HG02759 (cell line): ENCODE measurements at regions not wholly inside any gene's neighbourhood (a gene's known extent, or its start where the extent isn't known, plus 50 kb on each side); places are given as distances from the start of the nearest gene placed in this dataset.
"Not testable (repeated sequence)": the region's sequence is repeated elsewhere in the genome, so short reads cannot be mapped to it uniquely, and the experiment has no call there.

Source experiments
- ATAC-seq: cut with Tn5 transposase; IDR thresholded peaks from one replicate; pipeline ENCODE4 v1.9.1; 2021; ENCODE audit warnings: mild to moderate bottlenecking, moderate library complexity; ENCODE audit not compliant: unreplicated experiment

DNA sequence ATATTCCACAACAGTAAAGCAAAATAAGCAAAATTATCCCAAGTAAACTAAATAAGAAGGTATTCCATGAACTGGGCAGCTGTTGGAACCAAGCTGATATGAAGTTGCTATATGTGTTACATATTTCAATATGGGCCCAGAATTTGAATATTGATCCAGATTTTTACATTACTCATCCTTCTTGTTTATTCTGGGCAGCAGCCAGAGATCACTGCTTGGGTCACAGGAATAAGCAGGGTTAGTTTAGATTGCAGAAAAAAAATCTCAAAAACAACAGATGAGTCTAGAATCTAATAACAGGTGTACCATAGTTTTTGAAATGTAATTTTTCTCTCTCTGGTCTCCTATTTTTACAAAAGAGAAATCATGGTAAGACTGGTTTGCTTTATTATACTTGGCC, 171.5 kb upstream of the NAMPT start:
- no peak for ATAC-seq

DNA sequence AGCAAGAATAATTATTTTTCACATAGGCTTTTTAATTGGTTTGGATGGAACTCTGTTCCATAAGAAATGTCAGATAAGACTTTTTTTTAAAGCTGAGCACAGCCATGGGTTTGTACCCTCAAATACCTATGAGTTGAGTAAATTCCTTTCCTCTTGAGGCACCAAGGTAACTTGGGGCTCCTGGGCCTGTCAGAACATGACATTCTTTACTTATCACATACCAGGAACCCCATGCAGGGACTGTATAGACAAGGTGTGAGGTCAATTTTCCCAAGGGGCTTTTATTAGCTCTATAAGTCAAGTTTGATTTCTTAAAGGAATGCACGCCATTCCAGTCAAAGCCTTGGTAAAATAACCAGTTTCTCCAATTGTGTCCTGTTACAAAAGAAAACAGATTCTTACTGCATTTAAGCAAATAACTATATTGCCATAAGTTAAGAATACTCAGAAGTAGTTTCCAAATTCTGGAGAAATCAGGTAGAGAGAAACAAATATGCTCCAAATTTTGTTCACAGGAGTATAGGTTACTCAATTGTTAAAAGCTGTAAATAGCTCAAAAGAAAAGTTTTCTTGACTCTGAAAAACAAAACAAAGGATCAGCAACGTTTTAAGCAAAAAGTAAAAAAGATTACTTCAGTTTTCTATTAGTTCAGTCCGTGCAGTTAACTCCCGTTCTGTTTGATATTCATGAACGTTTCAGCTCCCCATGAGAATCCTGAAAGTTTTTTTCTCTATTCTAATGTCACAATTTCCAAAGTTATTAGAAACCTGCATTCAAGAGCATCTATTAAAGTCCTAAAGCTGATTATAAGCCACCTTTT, 167.5 kb upstream of the NAMPT start:
- no peak for ATAC-seq

GRCh38 chr7:106451171-106451570, 166.4 kb upstream of the NAMPT start:
- no peak for ATAC-seq

GRCh38 chr7:106450716-106451115, 165.9 kb upstream of the NAMPT start:
- no peak for ATAC-seq

GRCh38 chr7:106448992-106449859, 164.4 kb upstream of the NAMPT start:
- ATAC-seq: no peak

DNA sequence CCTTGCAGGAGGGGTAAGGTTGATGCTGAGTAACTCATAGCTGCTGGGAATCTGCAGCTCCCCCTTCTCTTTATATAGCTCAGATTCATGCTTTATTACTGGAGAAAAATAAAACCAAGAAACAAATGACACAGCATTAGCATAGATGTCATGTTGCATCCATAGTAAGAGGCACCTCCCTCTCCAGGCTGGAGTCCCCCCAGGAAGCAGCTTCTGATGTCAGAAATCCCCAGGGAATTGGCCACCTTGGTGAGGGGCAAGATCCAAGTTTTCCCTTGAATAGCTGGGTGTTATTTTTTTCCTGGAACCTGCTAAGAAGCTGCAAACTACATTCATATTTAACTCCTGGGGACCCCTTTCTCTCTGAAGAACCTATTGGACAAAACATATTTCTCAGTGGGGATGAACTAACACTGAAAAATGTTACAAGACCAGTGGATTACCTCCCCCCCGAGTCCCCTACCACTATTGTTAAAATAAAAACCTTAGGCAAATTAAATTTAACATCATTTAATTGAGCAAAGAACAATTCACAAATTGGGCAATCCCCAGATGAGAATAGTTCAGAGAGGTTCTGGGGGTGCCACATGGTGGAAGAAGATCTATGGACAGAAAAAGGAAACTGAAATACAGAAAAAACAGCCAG, 163.7 kb upstream of the NAMPT start:
- no peak for ATAC-seq

DNA sequence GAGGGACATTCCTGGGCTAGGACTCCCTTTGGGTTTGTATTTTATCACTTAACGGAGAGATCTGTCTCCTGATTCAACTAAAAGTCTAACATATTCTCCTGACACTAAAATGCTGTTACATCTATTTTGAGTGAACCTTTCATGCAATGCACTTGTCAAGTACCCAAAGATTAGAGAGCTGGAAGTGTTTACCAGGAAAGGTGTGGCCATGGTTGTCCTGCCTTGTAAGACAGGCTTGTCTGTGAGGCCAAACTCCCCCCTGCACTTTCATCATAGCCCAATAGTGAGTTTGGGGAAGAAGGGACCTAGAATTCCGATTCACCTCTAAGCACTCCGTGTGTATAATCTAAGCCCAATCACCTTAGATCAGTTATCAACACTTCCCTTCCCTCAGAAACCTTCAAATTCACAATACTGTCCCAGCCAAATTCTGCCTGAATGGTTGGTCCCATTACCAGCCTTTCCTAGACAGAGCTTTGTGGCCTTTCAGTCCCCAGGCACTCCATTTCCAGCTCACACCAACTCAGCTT, 162.6 kb upstream of the NAMPT start:
- no peak for ATAC-seq

DNA sequence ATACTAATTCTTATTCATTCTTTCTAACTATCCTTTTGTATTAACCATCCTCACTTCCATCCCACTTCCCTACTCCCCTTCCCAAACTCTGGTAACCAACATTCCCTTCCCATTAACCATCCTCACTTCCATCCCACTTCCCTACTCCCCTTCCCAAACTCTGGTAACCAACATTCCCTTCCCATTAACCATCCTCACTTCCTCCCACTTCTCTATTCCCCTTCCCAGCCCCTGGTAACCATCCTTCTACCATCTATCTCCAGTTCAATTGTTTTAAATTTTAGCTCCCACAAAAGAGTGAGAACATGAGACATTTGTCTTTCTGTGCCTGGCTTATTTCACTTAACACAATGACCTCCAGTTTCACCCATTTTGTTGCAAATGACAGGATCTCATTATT, 160.6 kb upstream of the NAMPT start:
- not testable (repeated sequence) for ATAC-seq

GRCh38 chr7:106444068-106444655, 159.4 kb upstream of the NAMPT start:
- no peak for ATAC-seq

- no peak for ATAC-seq
Observed at GRCh38 chr7:106443156-106443555, 158.4 kb upstream of the NAMPT start.

GRCh38 chr7:106442476-106442875, 157.7 kb upstream of the NAMPT start:
- ATAC-seq: no peak

DNA sequence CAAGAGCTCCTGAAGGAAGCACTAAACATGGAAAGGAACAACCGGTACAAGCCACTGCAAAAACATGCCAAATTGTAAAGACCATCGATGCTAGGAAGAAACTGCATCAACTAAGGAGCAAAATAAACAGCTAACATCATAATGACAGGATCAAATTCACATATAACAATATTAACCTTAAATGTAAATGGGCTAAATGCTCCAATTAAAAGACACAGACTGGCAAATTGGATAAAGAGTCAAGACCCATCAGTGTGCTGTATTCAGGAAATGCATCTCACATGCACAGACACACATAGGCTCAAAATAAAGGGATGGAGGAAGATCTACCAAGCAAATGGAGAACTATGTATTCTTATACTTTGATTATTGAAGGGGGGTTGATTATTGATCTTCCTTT, 156.6 kb upstream of the NAMPT start:
- not testable (repeated sequence) for ATAC-seq

- not testable (repeated sequence) for ATAC-seq
Observed at GRCh38 chr7:106436933-106437332, 152.2 kb upstream of the NAMPT start.

DNA sequence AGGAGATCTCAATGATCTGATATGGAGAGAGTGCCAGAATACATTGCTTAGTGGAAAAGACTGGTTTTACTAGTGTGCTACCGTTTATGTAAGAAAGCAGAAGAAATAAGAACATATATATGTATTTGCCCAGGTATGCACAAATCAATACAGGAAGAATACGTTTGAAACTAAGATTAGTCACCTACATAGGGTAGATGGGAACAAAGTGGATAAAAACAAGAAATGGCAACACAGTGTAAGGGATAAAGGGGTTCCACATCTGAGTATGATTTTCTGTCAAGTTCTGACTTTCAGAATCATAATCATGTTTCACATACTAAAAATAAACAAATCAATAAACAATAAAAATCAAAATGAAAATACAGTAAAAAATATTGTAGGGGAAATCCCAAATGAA, 148.6 kb upstream of the NAMPT start:
- no peak for ATAC-seq

DNA sequence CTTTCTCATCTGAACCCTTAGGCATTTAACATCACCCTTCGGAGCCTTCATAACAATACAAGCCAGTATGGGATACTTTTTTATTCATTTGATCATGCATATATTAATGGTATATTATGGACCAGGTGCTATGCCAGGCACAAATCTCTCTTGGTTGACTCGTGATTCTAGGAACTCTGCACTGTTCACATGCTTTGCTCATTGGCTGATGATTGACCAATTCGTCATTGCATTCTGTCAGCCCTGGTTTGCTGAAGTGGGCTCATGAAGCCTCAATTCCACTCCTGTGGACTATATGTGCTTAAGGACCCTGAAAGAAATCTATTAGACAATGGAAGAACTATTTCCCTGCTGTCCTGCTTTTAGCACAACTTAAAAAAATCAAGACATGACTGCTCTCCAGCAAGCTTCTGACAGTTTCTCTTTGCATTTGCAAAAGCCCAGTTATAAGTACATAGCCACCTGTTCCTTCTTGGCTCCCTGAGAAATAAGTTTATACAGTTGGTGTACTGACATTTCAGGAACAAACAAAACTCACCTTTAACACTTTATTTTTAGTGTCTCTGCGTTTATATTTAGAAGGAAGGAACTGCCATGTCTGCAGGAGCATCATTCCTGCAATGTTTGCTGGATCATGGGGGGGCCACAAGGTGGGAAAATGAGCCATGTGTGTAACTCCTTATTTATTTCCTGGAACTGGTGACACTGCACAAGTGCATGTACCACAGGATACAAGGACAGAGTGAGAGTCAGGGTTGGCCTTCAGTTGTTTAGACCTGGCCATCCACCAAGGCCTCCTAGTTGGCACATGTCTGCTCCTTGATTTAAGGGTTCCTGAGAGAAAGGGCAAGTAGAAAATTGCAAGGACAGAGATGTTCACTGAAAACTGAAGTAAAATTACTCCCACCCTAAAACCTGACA, 146.0 kb upstream of the NAMPT start:
- no peak for ATAC-seq

GRCh38 chr7:106430103-106430502, 145.3 kb upstream of the NAMPT start:
- no peak for ATAC-seq

DNA sequence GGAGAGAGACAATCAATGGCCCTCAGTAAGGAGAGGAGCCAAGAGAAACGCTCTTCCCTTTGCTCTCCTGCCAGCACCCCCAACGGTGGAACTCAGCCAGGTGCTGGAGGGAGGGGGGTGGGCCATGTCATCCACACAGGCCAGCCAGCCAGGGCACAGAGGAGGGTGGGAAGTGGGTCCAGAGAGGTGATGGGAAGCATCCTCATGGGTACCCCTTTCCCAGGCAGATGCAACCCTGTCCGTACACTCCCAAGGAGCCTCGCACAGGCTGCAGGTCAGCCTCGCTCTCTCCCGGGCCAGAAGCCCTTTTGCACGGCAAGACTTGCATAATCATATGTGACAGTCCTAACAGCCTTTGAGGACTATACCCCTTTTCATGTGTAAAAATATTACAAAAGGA, 142.0 kb upstream of the NAMPT start:
- ATAC-seq: no peak

DNA sequence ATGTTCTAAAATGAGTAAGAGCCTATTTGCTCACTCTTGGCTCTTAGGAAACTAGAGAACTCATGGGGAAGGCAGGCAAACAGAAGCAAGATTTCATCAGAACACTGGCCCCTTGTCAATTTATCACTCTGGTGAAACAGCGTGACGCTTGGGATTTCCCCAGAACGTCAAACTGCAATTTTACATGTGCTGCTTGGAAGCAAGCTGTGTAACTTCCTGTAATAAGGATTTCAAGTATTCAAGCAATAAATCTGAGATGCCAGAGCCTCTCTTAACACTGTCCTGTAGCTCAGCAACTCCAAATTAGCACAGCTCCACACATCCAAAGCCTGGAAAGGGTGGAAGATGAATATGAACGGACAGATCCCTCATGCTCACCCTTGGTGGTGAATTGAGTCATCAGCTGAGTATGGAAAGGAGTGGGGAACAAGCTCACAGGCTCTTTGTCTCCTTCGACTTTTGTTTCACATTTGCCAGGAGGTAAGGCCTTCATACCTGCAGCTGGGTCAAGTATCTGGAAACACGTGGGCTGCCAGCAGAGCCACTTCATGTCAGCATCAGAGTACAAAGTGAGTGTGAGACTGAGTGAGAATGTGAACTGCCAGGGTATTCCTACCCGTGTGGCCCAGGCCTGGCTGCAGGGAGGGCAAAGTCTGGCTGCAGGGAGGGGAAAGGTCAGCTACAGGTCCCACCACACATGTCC, 140.4 kb upstream of the NAMPT start:
- ATAC-seq: peak; percentile 84

GRCh38 chr7:106424476-106425016, 139.8 kb upstream of the NAMPT start:
- ATAC-seq: no peak
